GM12878 (cell line): ENCODE measurements at regions not wholly inside any gene's neighbourhood (a gene's known extent, or its start where the extent isn't known, plus 50 kb on each side); places are given as distances from the start of the nearest gene placed in this dataset.
"Not testable (repeated sequence)": the region's sequence is repeated elsewhere in the genome, so short reads cannot be mapped to it uniquely, and the experiment has no call there.

Source experiments
- ATAC-seq: fragments of 200-7000 bp; cut with Tn5 transposase; 3 replicates; pipeline ENCODE4 v1.9.1; 2020; ENCODE audit warnings: mild to moderate bottlenecking, moderate library complexity
- BruUV-seq: library from RNA; stranded (reverse); fragments of 400-500 nt; replicated peaks from 2 replicates; lab custom pipeline; 2021; lab: Mats Ljungman, UMichigan
- CTCF ChIA-PET: fragments of 300-600 bp; sonication (Branson Sonifier 250); formaldehyde crosslinking; extraction: SDS; loops from one replicate; lab custom pipeline; 2021; ENCODE audit warnings: inconsistent platforms; lab: Yijun Ruan, JAX
- POLR2A ChIA-PET: fragments of 350-600 bp; formaldehyde crosslinking; extraction: SDS; loops from one replicate; lab custom pipeline; 2021; ENCODE audit warnings: inconsistent platforms; lab: Charles Lee
- RAD21 ChIA-PET: fragments of 300-600 bp; sonication (Branson Sonifier 250); formaldehyde crosslinking; loops from one replicate; lab custom pipeline; 2023; ENCODE audit warnings: antibody characterized with exemption; ENCODE audit not compliant: unreplicated experiment; lab: Charles Lee
- SMC1A ChIA-PET: fragments of 300-600 bp; sonication (Branson Sonifier 250); formaldehyde crosslinking; loops from one replicate; lab custom pipeline; 2023; ENCODE audit not compliant: unreplicated experiment, uncharacterized antibody; lab: Charles Lee
- DNase-seq: peaks from one replicate; pipeline ENCODE4 v3.0.0-alpha.2; 2011; ENCODE audit warnings: low read depth, low spot score
- FAIRE-seq: peaks from 3 replicates; lab custom pipeline; 2011; peaks lifted over from hg19 to GRCh38; lab: Jason Lieb, UNC
- H2AFZ ChIP-seq: 2 replicates; pipeline ENCODE4 v1.6.0; 2011; ENCODE audit warnings: low read depth, low read length, control low read depth; ENCODE audit not compliant: control insufficient read depth
- H3K27ac ChIP-seq: 2 replicates; pipeline ENCODE4 v1.5.1; 2011; ENCODE audit warnings: control low read depth; ENCODE audit not compliant: control insufficient read depth, insufficient read depth
- H3K27me3 ChIP-seq, 2 experiments: replicated peaks in 1 of 2; 2 replicates each; pipeline versions ENCODE4 v1.6.0 to v1.6.1; 2011; ENCODE audit warnings: low read length in 1 of 2; ENCODE audit not compliant: control insufficient read depth in 2 of 2, insufficient read depth in 2 of 2
- H3K36me3 ChIP-seq, 2 experiments: 2 replicates each; pipeline ENCODE4 v1.5.1; 2011; ENCODE audit warnings: low read length in 1 of 2; ENCODE audit not compliant: control insufficient read depth in 2 of 2, insufficient read depth in 2 of 2
- H3K4me1 ChIP-seq: 2 replicates; pipeline ENCODE4 v1.6.1; 2011; ENCODE audit warnings: mild to moderate bottlenecking, low read length, moderate library complexity, mixed read lengths; ENCODE audit not compliant: control insufficient read depth, insufficient read depth
- H3K4me2 ChIP-seq: 2 replicates; pipeline ENCODE4 v1.6.0; 2011; ENCODE audit warnings: control low read depth; ENCODE audit not compliant: control insufficient read depth, insufficient read depth
- H3K4me3 ChIP-seq: fragments of 200-600 bp; sonication (generic); 2 replicates; pipeline ENCODE4 v1.5.1; 2016
- H3K79me2 ChIP-seq: 2 replicates; pipeline ENCODE4 v1.6.0; 2011; ENCODE audit warnings: low read length; ENCODE audit not compliant: control insufficient read depth, insufficient read depth
- H3K9ac ChIP-seq: 2 replicates; pipeline ENCODE4 v1.8.0; 2011; ENCODE audit warnings: low read length, control low read depth, mixed read lengths; ENCODE audit not compliant: control insufficient read depth, insufficient read depth
- H3K9me3 ChIP-seq: replicated peaks from 3 replicates; pipeline ENCODE4 v1.5.1; 2011; ENCODE audit warnings: mild to moderate bottlenecking, low read length; ENCODE audit not compliant: control insufficient read depth, insufficient read depth
- H4K20me1 ChIP-seq: 2 replicates; pipeline ENCODE4 v1.6.0; 2011; ENCODE audit not compliant: control insufficient read depth, insufficient read depth
- MYC ChIP-seq: IDR thresholded peaks from 2 replicates; pipeline ENCODE4 v1.6.1; 2011; ENCODE audit warnings: mild to moderate bottlenecking, low read length, moderate library complexity, inconsistent platforms; ENCODE audit not compliant: insufficient read depth, insufficient replicate concordance, insufficient read length, severe bottlenecking
- WGBS: methylation state at CpG from one replicate; pipeline ENCODE4 v1.1.6; 2016; ENCODE audit warnings: low lambda C conversion rate; ENCODE audit not compliant: insufficient replicate concordance, insufficient coverage; ENCODE audit errors: missing lambda C conversion rate; 5-methylcytosine and 5-hydroxymethylcytosine counted together
- in situ Hi-C: fragments of 300-500 bp; cut with MboI; formaldehyde crosslinking; loops from 9 replicates; pipeline ENCODE4 v1.14.3; 2018; ENCODE audit warnings: mixed read lengths
- intact Hi-C: fragments of 100-400 bp; cut with micrococcal nuclease; formaldehyde crosslinking; loops from one replicate; pipeline ENCODE4 v1.14.2; 2022; ENCODE audit not compliant: unreplicated experiment

- RAD21 ChIA-PET, H3K79me2 ChIP-seq, H3K9ac ChIP-seq, ATAC-seq, H2AFZ ChIP-seq, in situ Hi-C loops, H3K27me3 ChIP-seq, H3K4me3 ChIP-seq, H4K20me1 ChIP-seq, CTCF ChIA-PET, H3K36me3 ChIP-seq, H3K4me1 ChIP-seq, H3K9me3 ChIP-seq, SMC1A ChIA-PET, H3K4me2 ChIP-seq, H3K27ac ChIP-seq, FAIRE-seq, DNase-seq, POLR2A ChIA-PET, BruUV-seq, intact Hi-C loops: not testable (repeated sequence)
- 0% methylated on average over 1 of the region's 1 CpG for WGBS
Observed at GRCh38 chr9:63824804-63825203, 1460.2 kb downstream of the FOXD4L5 start.

DNA sequence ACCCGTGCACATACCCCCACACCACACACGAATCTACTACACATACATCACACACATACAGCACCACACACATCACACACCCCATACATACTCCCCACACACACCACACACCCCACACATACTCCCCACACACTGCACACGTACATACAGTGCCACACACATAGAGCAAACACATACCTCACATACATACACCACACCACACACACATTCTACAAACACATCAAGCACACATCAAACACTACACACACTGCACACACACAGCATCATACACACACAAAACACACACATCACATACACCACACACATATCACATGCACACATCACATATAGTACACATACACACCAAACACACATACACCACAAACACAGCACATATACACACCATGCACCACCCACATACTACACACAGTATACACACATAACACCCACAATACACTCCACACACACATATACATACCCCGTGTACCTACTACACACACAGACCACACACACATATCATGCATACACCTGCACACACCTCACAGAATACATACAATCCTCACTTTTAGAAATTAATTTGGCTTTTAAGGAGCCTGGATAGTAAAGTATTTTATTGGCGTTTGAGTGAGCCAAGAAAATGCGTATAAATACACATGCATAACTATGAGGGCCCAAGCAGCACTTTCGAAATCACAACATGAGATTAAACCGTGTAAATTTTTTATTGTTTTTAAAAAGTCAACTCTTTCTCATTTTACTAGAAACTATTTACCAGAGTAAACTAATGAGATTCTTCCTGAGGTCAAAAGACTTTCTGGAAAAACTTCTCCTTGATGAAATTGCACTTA, 1461.4 kb downstream of the FOXD4L5 start:
- POLR2A ChIA-PET, H3K9me3 ChIP-seq, intact Hi-C loops, H3K79me2 ChIP-seq: not testable (repeated sequence)
- peak; percentile 3 for DNase-seq
- TF ChIP-seq MYC: peak; percentile 13
- TF ChIP-seq, all 136 proteins: peak for 1; not testable (repeated sequence) for 135
- H3K4me1 ChIP-seq, H3K27ac ChIP-seq, H2AFZ ChIP-seq, H4K20me1 ChIP-seq, FAIRE-seq, in situ Hi-C loops, H3K36me3 ChIP-seq, CTCF ChIA-PET, H3K4me3 ChIP-seq, RAD21 ChIA-PET, BruUV-seq, H3K27me3 ChIP-seq, H3K9ac ChIP-seq, H3K4me2 ChIP-seq, SMC1A ChIA-PET: not testable (repeated sequence)
- peak; percentile 33 for ATAC-seq
- WGBS: 26% methylated on average over 8 of the region's 8 CpGs

GRCh38 chr9:63822615-63823374, 1462.2 kb downstream of the FOXD4L5 start:
- POLR2A ChIA-PET, BruUV-seq: not testable (repeated sequence)

More at GRCh38 chr9:63822615-63823374, 1462.2 kb downstream of the FOXD4L5 start:
- RAD21 ChIA-PET, CTCF ChIA-PET, H3K4me2 ChIP-seq, H4K20me1 ChIP-seq, ATAC-seq, FAIRE-seq, in situ Hi-C loops, H3K4me1 ChIP-seq, H3K9me3 ChIP-seq, SMC1A ChIA-PET, H3K4me3 ChIP-seq, H3K79me2 ChIP-seq, H3K36me3 ChIP-seq, intact Hi-C loops, H3K27ac ChIP-seq, DNase-seq, H3K27me3 ChIP-seq, H2AFZ ChIP-seq, H3K9ac ChIP-seq: not testable (repeated sequence)
- WGBS: 35% methylated on average over 6 of the region's 6 CpGs
